OCI-LY1 (cell line): ENCODE measurements at regions not wholly inside any gene's neighbourhood (a gene's known extent, or its start where the extent isn't known, plus 50 kb on each side); places are given as distances from the start of the nearest gene placed in this dataset.
"Not testable (repeated sequence)": the region's sequence is repeated elsewhere in the genome, so short reads cannot be mapped to it uniquely, and the experiment has no call there.

Source experiments
- H2AFZ ChIP-seq: fragments of 200-600 bp; sonication (generic), shearing (Covaris generic); 2 replicates; pipeline ENCODE4 v1.6.0; 2014; ENCODE audit warnings: antibody characterized with exemption, mild to moderate bottlenecking, low read length
- H3F3A ChIP-seq: fragments of 200-600 bp; sonication (generic), shearing (Covaris generic); 2 replicates; pipeline ENCODE4 v1.6.0; 2014; ENCODE audit warnings: mild to moderate bottlenecking, antibody characterized with exemption, low read length, moderate library complexity; ENCODE audit not compliant: insufficient read depth
- H3K27ac ChIP-seq: fragments of 200-600 bp; sonication (generic); 2 replicates; pipeline ENCODE4 v1.5.1; 2014; ENCODE audit warnings: low read length, mixed run types, mild to moderate bottlenecking, low read depth; ENCODE audit not compliant: poor library complexity, severe bottlenecking
- H3K27me3 ChIP-seq: fragments of 200-600 bp; sonication (generic); 2 replicates; pipeline ENCODE4 v1.6.0; 2014; ENCODE audit warnings: antibody characterized with exemption, mild to moderate bottlenecking, low read length, moderate library complexity; ENCODE audit not compliant: insufficient read depth
- H3K36me3 ChIP-seq: fragments of 200-600 bp; sonication (generic); 2 replicates; pipeline ENCODE4 v1.6.1; 2014; ENCODE audit warnings: mild to moderate bottlenecking, antibody characterized with exemption, low read length, moderate library complexity, mixed read lengths; ENCODE audit not compliant: insufficient read depth
- H3K4me1 ChIP-seq: fragments of 200-600 bp; sonication (generic); 2 replicates; pipeline ENCODE4 v1.5.1; 2014; ENCODE audit warnings: mild to moderate bottlenecking, low read length, moderate library complexity; ENCODE audit not compliant: insufficient read depth, severe bottlenecking
- H3K4me2 ChIP-seq: fragments of 200-600 bp; sonication (generic), shearing (Covaris generic); 2 replicates; pipeline ENCODE4 v1.6.1; 2014; ENCODE audit warnings: low read length
- H3K4me3 ChIP-seq: fragments of 200-600 bp; sonication (generic); 2 replicates; pipeline ENCODE4 v1.5.1; 2014; ENCODE audit warnings: low read length, low read depth, mild to moderate bottlenecking, mixed read lengths; ENCODE audit not compliant: poor library complexity, severe bottlenecking
- H3K79me2 ChIP-seq: fragments of 200-600 bp; shearing (Covaris generic); 2 replicates; pipeline ENCODE4 v1.6.1; 2016; ENCODE audit warnings: mixed run types, low read length, mixed read lengths; ENCODE audit not compliant: insufficient read depth
- H3K9ac ChIP-seq: fragments of 200-600 bp; sonication (generic), shearing (Covaris generic); 2 replicates; pipeline ENCODE4 v1.6.1; 2014; ENCODE audit warnings: mild to moderate bottlenecking, low read length, mixed read lengths
- H3K9me2 ChIP-seq: fragments of 200-600 bp; sonication (generic), shearing (Covaris generic); 2 replicates; pipeline ENCODE4 v1.6.1; 2014; ENCODE audit warnings: low read depth, mild to moderate bottlenecking, low read length, mixed read lengths
- H3K9me3 ChIP-seq: fragments of 200-600 bp; shearing (Covaris generic); 2 replicates; pipeline ENCODE4 v1.6.1; 2014; ENCODE audit warnings: low read length, mixed read lengths
- H4K20me1 ChIP-seq: fragments of 200-600 bp; sonication (generic), shearing (Covaris generic); 2 replicates; pipeline ENCODE4 v1.6.0; 2016; ENCODE audit warnings: mild to moderate bottlenecking, low read length; ENCODE audit not compliant: insufficient read depth
- EZH2 ChIP-seq: fragments of 200-600 bp; sonication (generic), shearing (Covaris generic); IDR thresholded peaks from 2 replicates; pipeline ENCODE4 v1.8.0; 2017; ENCODE audit warnings: borderline replicate concordance, mixed run types, mild to moderate bottlenecking, antibody characterized with exemption, low read length, moderate library complexity, mixed read lengths
- TF ChIP-seq, protein P1 (sequence below): fragments of 200-600 bp; sonication (generic), shearing (Covaris generic); IDR thresholded peaks from 2 replicates; pipeline ENCODE4 v1.5.1; 2017; ENCODE audit warnings: mild to moderate bottlenecking, antibody characterized with exemption, low read length, moderate library complexity, mixed read lengths

DNA sequence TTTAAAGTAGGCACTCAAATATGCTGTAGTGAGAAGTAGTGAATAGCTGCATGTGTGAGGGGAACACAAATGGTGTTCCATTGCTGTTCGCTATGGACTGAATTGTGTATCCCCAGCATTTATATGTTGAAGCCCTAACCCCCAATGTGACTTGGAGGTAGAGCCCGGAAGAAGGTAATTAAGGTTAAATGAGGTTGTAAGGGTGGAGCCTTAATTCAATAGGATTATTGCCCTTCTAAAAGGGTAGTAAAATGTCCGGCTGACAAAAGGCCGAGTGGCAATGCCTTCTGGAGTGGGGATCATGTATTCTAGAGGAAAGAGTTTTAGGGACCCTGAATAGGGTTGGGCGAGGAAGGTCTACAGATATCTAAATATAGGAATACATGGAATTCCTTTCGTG, 168.9 kb upstream of the NUDT10 start:
- H2AFZ ChIP-seq = no peak overlapping the region
- H3K36me3 ChIP-seq = no peaks in the 10 kb centered on the region
- H4K20me1 ChIP-seq = no peaks in the 10 kb centered on the region
- no peak overlapping the region for H3K9ac ChIP-seq
- no peaks in the 10 kb centered on the region for H3K4me1 ChIP-seq
- H3K9me3 ChIP-seq = no peaks in the 10 kb centered on the region
- TF ChIP-seq, protein P1, sequence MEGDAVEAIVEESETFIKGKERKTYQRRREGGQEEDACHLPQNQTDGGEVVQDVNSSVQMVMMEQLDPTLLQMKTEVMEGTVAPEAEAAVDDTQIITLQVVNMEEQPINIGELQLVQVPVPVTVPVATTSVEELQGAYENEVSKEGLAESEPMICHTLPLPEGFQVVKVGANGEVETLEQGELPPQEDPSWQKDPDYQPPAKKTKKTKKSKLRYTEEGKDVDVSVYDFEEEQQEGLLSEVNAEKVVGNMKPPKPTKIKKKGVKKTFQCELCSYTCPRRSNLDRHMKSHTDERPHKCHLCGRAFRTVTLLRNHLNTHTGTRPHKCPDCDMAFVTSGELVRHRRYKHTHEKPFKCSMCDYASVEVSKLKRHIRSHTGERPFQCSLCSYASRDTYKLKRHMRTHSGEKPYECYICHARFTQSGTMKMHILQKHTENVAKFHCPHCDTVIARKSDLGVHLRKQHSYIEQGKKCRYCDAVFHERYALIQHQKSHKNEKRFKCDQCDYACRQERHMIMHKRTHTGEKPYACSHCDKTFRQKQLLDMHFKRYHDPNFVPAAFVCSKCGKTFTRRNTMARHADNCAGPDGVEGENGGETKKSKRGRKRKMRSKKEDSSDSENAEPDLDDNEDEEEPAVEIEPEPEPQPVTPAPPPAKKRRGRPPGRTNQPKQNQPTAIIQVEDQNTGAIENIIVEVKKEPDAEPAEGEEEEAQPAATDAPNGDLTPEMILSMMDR = no peak
- no peak for TF ChIP-seq EZH2
- H3K27me3 ChIP-seq = no peaks in the 10 kb centered on the region
- H3K79me2 ChIP-seq = no peaks in the 10 kb centered on the region
- H3K9me2 ChIP-seq = no peaks in the 10 kb centered on the region
- no peak overlapping the region for H3K27ac ChIP-seq
- no peak overlapping the region for H3K4me3 ChIP-seq
- H3K4me2 ChIP-seq = no peak overlapping the region
- no peaks in the 10 kb centered on the region for H3F3A ChIP-seq

DNA sequence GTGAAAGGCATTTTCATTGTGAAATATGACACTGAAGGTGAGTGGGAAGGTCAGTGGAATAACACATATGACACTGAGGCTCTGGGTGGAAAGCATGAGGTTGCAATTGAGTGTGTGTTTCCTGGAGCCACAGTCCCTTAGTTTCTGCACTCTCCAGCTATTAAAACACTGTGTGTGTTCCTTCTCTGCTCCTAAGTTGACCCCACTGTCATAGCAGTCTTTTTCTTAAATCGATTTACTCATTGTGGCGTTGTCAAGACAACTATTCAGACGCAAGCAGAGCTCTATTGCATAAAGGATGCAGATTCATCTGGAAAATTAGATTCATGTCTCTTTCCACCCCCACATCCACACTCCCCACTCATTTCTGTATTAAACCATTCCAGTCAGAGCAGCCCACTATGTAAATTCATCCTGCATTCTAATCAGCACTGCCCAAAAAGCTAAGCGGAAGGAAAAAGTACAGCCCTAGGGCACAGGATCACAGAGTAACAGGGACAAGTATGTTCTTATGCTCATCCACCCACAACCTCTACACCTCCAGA, 154.2 kb upstream of the NUDT10 start:
- H3K9me3 ChIP-seq, H3K9me2 ChIP-seq, H3K36me3 ChIP-seq, H4K20me1 ChIP-seq, H3K79me2 ChIP-seq, H2AFZ ChIP-seq, H3K27ac ChIP-seq, H3K27me3 ChIP-seq, H3F3A ChIP-seq, H3K4me2 ChIP-seq, H3K4me3 ChIP-seq, H3K9ac ChIP-seq, H3K4me1 ChIP-seq: not testable (repeated sequence)

DNA sequence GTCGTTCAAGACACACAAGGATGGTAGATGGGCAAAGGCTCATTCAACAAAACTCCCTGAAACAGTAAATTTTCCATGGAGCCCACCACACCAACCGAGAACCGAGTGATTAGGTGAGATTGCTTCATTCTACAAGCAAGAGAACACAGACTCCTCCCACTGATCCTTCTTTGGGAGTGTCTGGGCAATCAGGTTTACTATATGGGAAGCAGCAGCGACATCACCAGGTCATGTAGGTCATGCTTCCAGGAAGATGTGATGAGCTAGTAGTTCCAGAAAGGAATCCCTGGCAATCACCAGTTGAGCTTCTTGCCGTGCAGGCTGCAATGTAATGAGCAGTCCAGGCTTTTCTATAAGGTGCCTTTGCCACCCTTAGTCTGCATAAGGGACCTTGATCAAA, 152.8 kb upstream of the NUDT10 start:
- H3K27me3 ChIP-seq, H3K27ac ChIP-seq, H3K9ac ChIP-seq, H4K20me1 ChIP-seq, H3K4me1 ChIP-seq, H2AFZ ChIP-seq, H3K9me3 ChIP-seq, H3F3A ChIP-seq, H3K4me3 ChIP-seq, H3K9me2 ChIP-seq, H3K36me3 ChIP-seq, H3K79me2 ChIP-seq, H3K4me2 ChIP-seq: not testable (repeated sequence)

DNA sequence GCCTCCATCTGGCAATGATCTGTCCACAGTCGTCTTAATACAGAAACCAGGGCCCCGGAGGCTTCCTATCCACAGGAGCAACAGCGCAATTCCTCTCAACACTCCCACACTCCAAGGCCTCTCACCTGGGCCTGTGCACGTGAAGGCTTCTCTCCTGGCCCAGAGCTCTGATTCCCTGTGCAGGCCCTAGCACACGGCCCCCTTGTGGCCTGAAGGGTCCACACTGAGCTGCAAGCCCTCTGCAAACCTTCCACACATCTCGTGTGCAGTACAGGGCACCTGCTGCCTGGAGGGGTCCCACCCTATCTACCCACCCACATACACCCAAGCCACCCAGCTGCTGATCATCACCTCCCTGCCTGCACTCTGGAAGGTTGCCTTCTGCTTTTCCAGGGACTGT, 150.1 kb upstream of the NUDT10 start:
- TF ChIP-seq EZH2 = no peak
- TF ChIP-seq, protein P1 = peak; percentile 7; the same call in 1 of the 2 replicates
- Histone ChIP-seq H3K9ac (no peak overlapping the region), H3K4me1 (no peaks in the 10 kb centered on the region), H2AFZ (no peak overlapping the region), H3K79me2 (no peaks in the 10 kb centered on the region), H3K27me3 (no peaks in the 10 kb centered on the region), H3K9me3 (no peaks in the 10 kb centered on the region), H4K20me1 (no peaks in the 10 kb centered on the region), H3K27ac (no peak overlapping the region), H3K4me2 (no peak overlapping the region), H3K36me3 (no peaks in the 10 kb centered on the region), H3F3A (no peaks in the 10 kb centered on the region), H3K9me2 (no peaks in the 10 kb centered on the region), H3K4me3 (no peak overlapping the region)
